Gastrocnemius medialis (tissue), 4 donors: ENCODE measurements at regions not wholly inside any gene's neighbourhood (a gene's known extent, or its start where the extent isn't known, plus 50 kb on each side); places are given as distances from the start of the nearest gene placed in this dataset.

Source experiments
- POLR2A ChIP-seq, 2 donors: fragments of 450-650 bp; IDR thresholded peaks; one replicate each; pipeline ENCODE4 v1.6.1; 2017; ENCODE audit warnings: antibody characterized with exemption in 2 of 2, mild to moderate bottlenecking in 2 of 2, moderate library complexity in 2 of 2
- TF ChIP-seq, protein P1 (sequence below), 5 experiments: fragments of 450-650 bp in 3 of 5; fragments of 200-600 bp in 2 of 5; sonication (generic) in 2 of 5; IDR thresholded peaks in 4 of 5; conservative IDR thresholded peaks in 1 of 5; 1 replicate in 4 of 5; 2 replicates in 1 of 5; pipeline ENCODE4 v1.5.1; 2016 to 2019; ENCODE audit warnings: antibody characterized with exemption in 5 of 5, mild to moderate bottlenecking in 3 of 5, moderate library complexity in 3 of 5

DNA sequence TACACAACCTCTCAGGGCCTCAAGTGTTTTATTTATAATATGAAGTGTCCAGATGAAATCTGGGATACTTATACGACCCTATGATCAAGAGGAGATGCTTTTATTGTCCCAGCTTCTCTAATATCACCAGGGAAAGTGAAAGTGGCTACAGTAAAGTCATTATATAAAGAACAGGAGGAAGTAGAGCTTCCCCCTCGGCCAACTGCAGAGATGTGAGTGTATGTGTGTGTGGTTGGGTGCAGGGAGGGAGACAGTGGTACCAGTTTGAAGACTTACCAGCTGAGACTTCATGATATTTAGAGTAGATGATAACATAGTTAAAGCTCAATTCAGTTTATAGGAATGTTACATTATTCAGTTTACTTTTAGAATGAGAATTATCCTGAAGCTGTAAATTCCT is 373.6 kb upstream of the DDI1 start:
- TF ChIP-seq, protein P1, sequence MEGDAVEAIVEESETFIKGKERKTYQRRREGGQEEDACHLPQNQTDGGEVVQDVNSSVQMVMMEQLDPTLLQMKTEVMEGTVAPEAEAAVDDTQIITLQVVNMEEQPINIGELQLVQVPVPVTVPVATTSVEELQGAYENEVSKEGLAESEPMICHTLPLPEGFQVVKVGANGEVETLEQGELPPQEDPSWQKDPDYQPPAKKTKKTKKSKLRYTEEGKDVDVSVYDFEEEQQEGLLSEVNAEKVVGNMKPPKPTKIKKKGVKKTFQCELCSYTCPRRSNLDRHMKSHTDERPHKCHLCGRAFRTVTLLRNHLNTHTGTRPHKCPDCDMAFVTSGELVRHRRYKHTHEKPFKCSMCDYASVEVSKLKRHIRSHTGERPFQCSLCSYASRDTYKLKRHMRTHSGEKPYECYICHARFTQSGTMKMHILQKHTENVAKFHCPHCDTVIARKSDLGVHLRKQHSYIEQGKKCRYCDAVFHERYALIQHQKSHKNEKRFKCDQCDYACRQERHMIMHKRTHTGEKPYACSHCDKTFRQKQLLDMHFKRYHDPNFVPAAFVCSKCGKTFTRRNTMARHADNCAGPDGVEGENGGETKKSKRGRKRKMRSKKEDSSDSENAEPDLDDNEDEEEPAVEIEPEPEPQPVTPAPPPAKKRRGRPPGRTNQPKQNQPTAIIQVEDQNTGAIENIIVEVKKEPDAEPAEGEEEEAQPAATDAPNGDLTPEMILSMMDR (IDR thresholded peaks at IDR 0.05 in 4 of 5, conservative IDR thresholded peaks at IDR 0.05 in 1 of 5), result no peak
- TF ChIP-seq POLR2A (IDR thresholded peaks at IDR 0.05), result no peak
